Right cardiac atrium (tissue), 5 donors: ENCODE measurements at regions not wholly inside any gene's neighbourhood (a gene's known extent, or its start where the extent isn't known, plus 50 kb on each side); places are given as distances from the start of the nearest gene placed in this dataset.
A peak's percentile ranks its signal among the peaks of the same experiment; 100 is the strongest.

Experiments
- ATAC-seq, 2 donors: fragments of 200-7000 bp; cut with Tn5 transposase; one replicate each; pipeline versions ENCODE4 v1.8.0 to v1.9.1; 2020; ENCODE audit warnings: moderate library complexity in 2 of 2, mild to moderate bottlenecking in 1 of 2
- DNase-seq, 3 donors: peaks; one replicate each; pipeline ENCODE4 v3.0.0-alpha.2; 2020
- H3K27ac ChIP-seq: one replicate; pipeline ENCODE4 v1.5.1; 2013; ENCODE audit warnings: mild to moderate bottlenecking, low read length, control low read depth, moderate library complexity
- H3K27me3 ChIP-seq: one replicate; pipeline ENCODE4 v1.6.1; 2013; ENCODE audit not compliant: control insufficient read depth, insufficient read depth
- H3K4me1 ChIP-seq: one replicate; pipeline ENCODE4 v1.6.1; 2013; ENCODE audit warnings: low read length; ENCODE audit not compliant: control insufficient read depth, insufficient read depth
- H3K4me3 ChIP-seq: one replicate; pipeline ENCODE4 v1.5.1; 2013; ENCODE audit warnings: low read length, control low read depth
- H3K9me3 ChIP-seq: one replicate; pipeline ENCODE4 v1.6.1; 2013; ENCODE audit warnings: low read length; ENCODE audit not compliant: control insufficient read depth
- WGBS: extraction: QIAGEN DNeasy Blood & Tissue Kit; methylation state at CpG from one replicate; pipeline ENCODE4 v1.1.7; 2013; 5-methylcytosine and 5-hydroxymethylcytosine counted together
- intact Hi-C, 4 donors: fragments of 100-400 bp; cut with DNase I; formaldehyde crosslinking; loops; one replicate each; pipeline versions ENCODE4 v1.11.0 to v1.14.0; 2022 to 2023
- donor health status: healthy with polysubstance abuse.
- donor health status: DM: no; HTN: yes; CAD: no.
- donor health status: DM: no; HTN: no; CAD: no.
- donor health status: DM: no; HTN: yes; CAD: no; lungs with severe emphysema.
- donor health status: DM: yes; HTN: yes; CAD: no.

- Histone ChIP-seq H3K4me1 (no peaks in the 10 kb centered on the region), H3K9me3 (no peaks in the 10 kb centered on the region), H3K4me3 (no peak overlapping the region), H3K27ac (no peak overlapping the region), H3K27me3 (no peaks in the 10 kb centered on the region)
- no peak for DNase-seq
- ATAC-seq: no peak
- intact Hi-C loops: no loop called here
- 67% methylated on average over 3 of the region's 3 CpGs for WGBS
These were observed 69.4 kb upstream of the STXBP5L start for GRCh38 chr3:120838441-120839091.

DNA sequence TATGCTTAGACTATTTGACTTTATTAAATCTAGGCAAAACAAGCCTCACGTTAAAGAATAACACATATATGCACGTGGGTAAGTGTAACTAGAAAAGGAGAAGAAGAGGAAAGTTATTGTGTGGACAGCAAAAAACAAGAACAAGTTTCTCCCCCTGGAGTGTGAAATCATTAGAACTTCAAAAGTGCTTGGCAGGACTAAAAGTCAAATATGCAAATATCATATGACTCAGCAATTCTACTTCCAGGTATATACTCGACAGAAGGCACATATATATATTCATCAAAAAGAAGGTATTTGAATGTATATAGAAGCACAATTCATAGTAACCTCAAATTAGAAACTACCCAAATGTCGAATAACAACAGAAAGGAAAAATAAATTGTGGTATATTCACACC, 68.9 kb upstream of the STXBP5L start:
- H3K4me1 ChIP-seq: no peaks in the 10 kb centered on the region
- ATAC-seq: no peak
- intact Hi-C loops: no loop called here
- H3K27ac ChIP-seq: no peak overlapping the region
- 66% methylated on average over 4 of the region's 4 CpGs for WGBS
- no peaks in the 10 kb centered on the region for H3K27me3 ChIP-seq
- H3K9me3 ChIP-seq: no peaks in the 10 kb centered on the region
- no peak for DNase-seq
- H3K4me3 ChIP-seq: no peak overlapping the region

DNA sequence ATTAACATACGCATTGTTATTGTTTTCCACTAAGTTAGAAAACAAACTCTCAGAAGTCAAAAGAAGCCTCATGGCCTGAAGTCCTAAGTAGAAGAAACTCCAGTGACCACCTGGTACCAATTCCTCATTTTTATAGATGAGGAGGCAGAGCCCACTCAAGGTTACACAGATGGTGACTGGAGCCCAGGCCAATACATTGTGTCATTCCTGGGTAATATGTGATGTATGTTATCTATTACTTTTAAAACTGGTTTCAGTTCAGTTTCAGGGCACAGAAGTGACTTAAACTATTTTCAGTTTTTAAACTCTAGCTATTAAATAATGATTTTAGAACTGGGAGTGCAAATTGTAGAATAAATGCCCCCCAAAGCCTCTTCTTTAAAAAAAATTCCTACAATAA, 66.7 kb upstream of the STXBP5L start:
- intact Hi-C loops: no loop called here
- no peaks in the 10 kb centered on the region for H3K27me3 ChIP-seq
- no peaks in the 10 kb centered on the region for H3K4me1 ChIP-seq
- no peak overlapping the region for H3K27ac ChIP-seq
- 93% methylated on average over 1 of the region's 1 CpG for WGBS
- no peak overlapping the region for H3K4me3 ChIP-seq
- DNase-seq: no peak
- ATAC-seq: no peak
- H3K9me3 ChIP-seq: no peaks in the 10 kb centered on the region

DNA sequence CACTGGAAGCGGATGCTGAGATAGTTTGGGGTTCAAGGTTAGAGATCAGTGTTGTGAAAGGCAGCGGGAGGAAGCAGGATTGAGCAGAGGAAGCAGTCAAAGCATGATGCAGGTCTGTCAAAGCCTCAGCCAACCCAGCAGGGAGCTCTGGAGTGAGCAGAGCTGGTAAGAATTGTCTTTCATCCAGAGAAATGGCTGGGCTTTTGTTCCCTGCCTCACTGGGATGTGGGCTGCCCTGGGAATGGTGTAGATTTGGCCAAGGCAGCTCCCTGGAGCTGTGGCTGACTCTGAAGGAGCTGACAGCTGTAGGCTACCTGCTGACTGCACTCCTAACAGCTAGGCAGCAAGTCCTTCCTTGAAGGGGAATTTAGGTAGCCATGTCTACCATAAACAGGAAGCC, 61.9 kb upstream of the STXBP5L start:
- no peaks in the 10 kb centered on the region for H3K4me1 ChIP-seq
- H3K4me3 ChIP-seq: no peak overlapping the region
- H3K27me3 ChIP-seq: no peaks in the 10 kb centered on the region
- ATAC-seq (no peak), DNase-seq (no peak)
- intact Hi-C loops: no loop called here
- H3K27ac ChIP-seq: no peak overlapping the region
- H3K9me3 ChIP-seq: no peaks in the 10 kb centered on the region
- WGBS: 59% methylated on average over 2 of the region's 2 CpGs

DNA sequence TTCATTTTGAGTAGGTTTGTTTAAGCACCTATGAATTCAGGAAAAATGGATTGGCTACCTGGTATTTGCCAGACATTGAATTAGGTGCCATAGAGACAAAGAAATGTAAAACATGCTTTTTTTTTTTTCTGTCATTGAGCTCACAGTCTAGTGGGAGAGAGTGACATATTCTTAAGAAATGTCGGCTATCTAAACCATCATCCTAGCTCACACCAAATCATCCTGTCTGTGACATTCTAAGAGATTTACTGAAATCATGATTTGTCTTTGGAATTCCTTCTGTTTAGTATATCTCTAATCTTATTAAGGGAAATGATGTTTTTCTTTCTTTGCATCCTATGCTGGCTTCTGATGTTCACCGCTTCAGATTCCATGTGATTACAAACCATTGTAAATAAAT, 59.5 kb upstream of the STXBP5L start:
- WGBS: 93% methylated on average over 2 of the region's 2 CpGs
- no peak for DNase-seq
- intact Hi-C loops: no loop called here
- Histone ChIP-seq H3K9me3 (no peaks in the 10 kb centered on the region), H3K27me3 (no peaks in the 10 kb centered on the region), H3K4me1 (no peaks in the 10 kb centered on the region), H3K4me3 (no peak overlapping the region), H3K27ac (no peak overlapping the region)
- ATAC-seq: no peak

- Histone ChIP-seq H3K9me3 (no peaks in the 10 kb centered on the region), H3K27me3 (no peaks in the 10 kb centered on the region), H3K4me1 (no peaks in the 10 kb centered on the region), H3K27ac (no peak overlapping the region), H3K4me3 (no peak overlapping the region)
- no peak for ATAC-seq
- WGBS: 59% methylated on average over 6 of the region's 6 CpGs
- DNase-seq: no peak
- intact Hi-C loops: no loop called here
These were observed 57.4 kb upstream of the STXBP5L start for GRCh38 chr3:120850381-120851295.

DNA sequence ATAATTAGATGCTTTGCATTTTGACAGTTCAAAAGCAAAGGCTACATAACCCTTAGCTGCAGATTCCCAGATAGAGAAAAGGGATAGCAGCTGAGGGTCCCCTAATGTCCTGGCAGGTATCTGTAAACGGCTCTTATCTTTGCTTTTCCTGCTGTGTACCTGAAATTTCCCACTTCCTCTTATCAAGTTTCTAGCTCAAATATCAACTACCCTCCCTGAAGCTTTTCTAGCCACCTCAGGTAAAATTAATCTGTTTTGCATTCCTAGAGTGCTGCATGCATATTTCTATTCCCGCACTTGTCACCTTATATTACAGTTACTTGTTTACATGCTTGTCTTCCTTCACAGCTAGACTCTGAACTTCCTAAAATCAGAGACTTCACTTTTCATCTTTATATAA, 55.6 kb upstream of the STXBP5L start:
- Histone ChIP-seq H3K27ac (no peak overlapping the region), H3K9me3 (no peaks in the 10 kb centered on the region), H3K4me3 (no peak overlapping the region), H3K4me1 (no peaks in the 10 kb centered on the region), H3K27me3 (no peaks in the 10 kb centered on the region)
- 54% methylated on average over 2 of the region's 2 CpGs for WGBS
- intact Hi-C loops: no loop called here
- ATAC-seq: no peak
- DNase-seq: no peak

GRCh38 chr3:120853416-120853815, 54.6 kb upstream of the STXBP5L start:
- H3K9me3 ChIP-seq: no peaks in the 10 kb centered on the region
- no peaks in the 10 kb centered on the region for H3K27me3 ChIP-seq
- DNase-seq (no peak), ATAC-seq (no peak)
- H3K27ac ChIP-seq: no peak overlapping the region
- 92% methylated on average over 9 of the region's 9 CpGs for WGBS
- H3K4me3 ChIP-seq: no peak overlapping the region
- intact Hi-C loops: no loop called here
- H3K4me1 ChIP-seq: no peaks in the 10 kb centered on the region

- Histone ChIP-seq H3K4me1 (no peaks in the 10 kb centered on the region), H3K27ac (no peak overlapping the region), H3K9me3 (no peaks in the 10 kb centered on the region), H3K4me3 (no peak overlapping the region), H3K27me3 (no peaks in the 10 kb centered on the region)
- WGBS: 84% methylated on average over 3 of the region's 3 CpGs
- ATAC-seq: no peak
- no peak for DNase-seq
- intact Hi-C loops: no loop called here
These were observed 53.0 kb upstream of the STXBP5L start for GRCh38 chr3:120854908-120855526.

GRCh38 chr3:120855665-120856437, 52.2 kb upstream of the STXBP5L start:
- intact Hi-C loops: no loop called here
- WGBS: 36% methylated on average over 7 of the region's 7 CpGs
- Histone ChIP-seq H3K27ac (no peak overlapping the region), H3K4me3 (no peak overlapping the region), H3K4me1 (no peaks in the 10 kb centered on the region), H3K27me3 (no peaks in the 10 kb centered on the region), H3K9me3 (no peaks in the 10 kb centered on the region)
- peak; percentile 81 to 91 for ATAC-seq
- DNase-seq: peak; percentile 53 to 86 (median 80)
